Stimulated activated CD4-positive, alpha-beta T cell treated with anti-CD3 and anti-CD28 coated beads, TNF-alpha, amount 100 ng/mL, for 24 hours (primary cell): ENCODE measurements at regions not wholly inside any gene's neighbourhood (a gene's known extent, or its start where the extent isn't known, plus 50 kb on each side); places are given as distances from the start of the nearest gene placed in this dataset.
"Not testable (repeated sequence)": the region's sequence is repeated elsewhere in the genome, so short reads cannot be mapped to it uniquely, and the experiment has no call there.

ENCODE experiments used
- DNase-seq, 3 experiments: peaks; one replicate each; pipeline ENCODE4 v3.0.0-alpha.2; 2020; ENCODE audit warnings: low read depth in 3 of 3

GRCh38 chr1:29424266-29424665, 187.9 kb downstream of the PTPRU start:
- DNase-seq: no peak

GRCh38 chr1:29420202-29420601, 183.9 kb downstream of the PTPRU start:
- no peak for DNase-seq

DNA sequence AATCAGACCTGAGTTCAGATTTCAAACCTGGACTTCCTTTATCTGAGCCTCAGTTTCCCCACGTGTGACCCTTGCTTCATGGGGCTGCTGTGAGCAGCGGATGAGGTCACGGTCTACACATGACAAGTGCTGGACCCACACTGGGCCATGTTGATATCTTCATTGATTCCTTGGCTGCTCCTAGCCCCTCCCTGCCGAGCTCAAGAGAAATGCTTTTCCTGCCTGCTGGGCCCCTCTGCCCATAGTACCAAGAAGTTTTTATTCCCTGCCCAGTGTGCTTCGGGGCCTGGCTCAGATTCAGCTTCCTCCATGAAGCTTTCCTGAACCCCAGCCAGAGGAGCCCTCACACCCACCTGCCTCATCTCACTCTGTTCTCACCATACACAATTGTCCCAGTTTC, 181.6 kb downstream of the PTPRU start:
- no peak for DNase-seq

DNA sequence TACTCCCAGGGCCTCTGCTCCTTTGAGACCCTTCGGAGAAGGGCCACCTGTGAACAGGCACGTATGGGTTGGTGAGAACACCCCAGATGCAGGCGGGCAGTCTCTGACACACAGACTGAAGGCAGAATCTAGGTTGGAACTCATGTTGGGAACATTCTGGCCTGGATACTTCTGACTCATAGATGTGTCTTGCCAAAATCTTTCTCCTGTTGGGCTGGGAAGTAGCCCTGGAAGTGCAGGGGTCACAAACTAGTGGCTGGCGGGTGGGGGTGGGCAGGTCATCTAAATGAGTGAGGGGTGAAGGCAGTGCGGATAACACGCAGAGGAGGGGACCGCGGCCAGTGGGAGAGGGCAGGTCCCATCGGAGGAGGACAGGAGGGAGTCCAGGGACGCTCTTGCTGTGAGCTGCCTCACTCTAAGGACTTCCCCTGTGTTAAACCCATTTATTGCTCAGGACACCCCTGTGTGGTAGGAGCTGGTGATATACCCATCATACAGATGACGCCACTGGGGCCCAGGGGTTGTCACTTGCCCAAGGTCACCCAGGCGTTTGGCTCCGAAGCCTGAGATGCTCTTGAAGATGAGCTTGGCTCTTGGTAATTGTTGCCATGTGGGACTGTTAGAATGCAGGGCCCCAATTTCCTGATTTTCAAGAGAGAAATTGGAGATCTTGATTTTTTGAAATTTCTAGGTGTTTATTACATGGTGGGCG, 181.0 kb downstream of the PTPRU start:
- no peak for DNase-seq

DNA sequence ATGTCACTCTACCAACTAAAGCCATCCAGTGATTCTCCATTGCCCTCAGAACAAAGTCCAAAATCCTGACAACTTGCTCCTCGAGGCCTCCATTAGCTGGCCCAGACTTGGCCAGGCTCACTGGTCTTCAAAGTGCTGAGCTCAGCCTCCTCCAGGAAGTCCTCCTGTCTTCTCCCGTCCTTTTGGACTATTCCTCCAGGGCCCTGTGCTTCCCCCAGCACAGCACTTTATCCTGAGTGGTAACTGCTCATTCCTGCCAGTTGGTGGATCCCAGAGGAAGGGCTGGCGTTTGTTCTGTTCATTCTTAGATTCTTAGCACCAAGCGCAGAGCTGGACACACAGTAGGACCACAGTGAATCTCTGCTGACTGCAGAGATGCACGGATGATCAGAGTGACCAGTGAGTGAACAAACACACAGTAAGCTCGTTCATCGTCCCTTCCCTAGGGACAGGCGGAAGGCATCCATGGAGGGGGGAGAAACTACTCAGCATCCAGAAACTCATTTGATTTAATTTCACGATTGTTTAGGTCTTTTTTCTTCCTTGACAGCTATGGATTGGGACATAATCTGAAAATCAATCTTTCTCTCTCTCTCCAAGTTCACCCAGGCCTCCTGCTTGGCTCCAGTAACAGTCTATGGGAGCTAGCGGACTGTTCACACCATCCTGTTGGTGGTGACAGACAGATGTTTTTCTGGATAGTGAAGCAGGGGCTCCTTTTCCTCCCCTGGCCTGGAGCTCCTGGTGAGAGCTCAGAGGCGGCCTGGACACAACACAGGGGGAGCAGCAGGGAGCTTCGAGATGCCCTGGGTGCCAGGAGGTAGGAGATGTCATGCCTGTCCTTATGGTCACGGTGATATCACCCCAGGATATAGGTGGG, 180.2 kb downstream of the PTPRU start:
- no peak for DNase-seq

- no peak for DNase-seq
These were observed 179.5 kb downstream of the PTPRU start for GRCh38 chr1:29415861-29416260.

DNA sequence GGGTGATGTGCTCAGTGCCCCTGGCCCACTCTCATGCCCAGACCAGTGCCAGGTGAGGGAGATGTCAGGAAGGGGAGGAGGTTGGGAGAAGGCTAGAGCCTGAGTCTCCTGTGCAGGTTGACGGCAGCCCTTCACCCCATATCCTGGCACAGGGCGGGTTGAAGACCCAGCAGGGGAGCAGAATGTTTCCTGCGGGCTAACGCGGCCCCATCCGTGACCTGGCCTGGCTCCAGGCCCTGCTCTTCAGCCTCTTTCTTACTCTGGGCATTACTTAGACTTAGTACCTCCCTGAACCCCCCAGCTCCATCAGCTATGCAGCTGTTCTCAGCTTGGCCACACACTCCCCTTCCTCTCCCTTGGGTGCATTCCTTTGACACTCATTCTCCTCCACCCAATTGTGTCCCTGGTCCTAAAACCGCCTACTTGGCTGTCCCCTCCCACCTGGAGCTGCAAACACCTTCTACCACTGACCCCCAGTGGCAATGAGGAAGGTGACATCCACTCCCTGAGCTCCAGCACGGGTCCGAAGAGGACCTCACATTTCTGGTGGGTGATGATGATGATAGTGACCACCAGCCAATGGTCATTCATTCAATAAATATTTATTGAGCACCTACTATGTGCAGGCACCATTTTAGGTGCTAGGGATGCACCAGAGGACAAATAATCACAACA, 179.0 kb downstream of the PTPRU start:
- no peak for DNase-seq

- no peak for DNase-seq
These were observed 177.8 kb downstream of the PTPRU start for GRCh38 chr1:29414086-29414485.

GRCh38 chr1:29413661-29414060, 177.3 kb downstream of the PTPRU start:
- no peak for DNase-seq

GRCh38 chr1:29412591-29412990, 176.3 kb downstream of the PTPRU start:
- DNase-seq: no peak

DNA sequence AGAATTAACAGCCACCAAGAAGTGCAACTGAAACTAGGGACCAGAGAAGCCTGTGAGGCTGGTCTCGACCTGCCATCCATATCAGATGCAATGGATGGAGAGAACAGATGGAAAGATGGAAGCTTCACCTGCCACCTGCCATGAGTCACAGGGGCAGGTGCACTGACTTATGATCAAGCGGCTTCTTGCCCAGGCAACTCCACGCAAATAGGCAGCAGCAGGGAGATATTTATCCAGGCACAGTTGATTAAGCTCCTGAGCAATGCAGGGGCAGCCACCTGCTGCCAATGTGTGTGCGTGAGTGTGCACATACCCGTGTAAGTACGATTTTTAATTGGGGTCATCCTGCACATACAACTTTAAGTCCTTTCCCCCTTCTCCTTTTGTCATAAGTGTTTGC, 174.2 kb downstream of the PTPRU start:
- no peak for DNase-seq

DNA sequence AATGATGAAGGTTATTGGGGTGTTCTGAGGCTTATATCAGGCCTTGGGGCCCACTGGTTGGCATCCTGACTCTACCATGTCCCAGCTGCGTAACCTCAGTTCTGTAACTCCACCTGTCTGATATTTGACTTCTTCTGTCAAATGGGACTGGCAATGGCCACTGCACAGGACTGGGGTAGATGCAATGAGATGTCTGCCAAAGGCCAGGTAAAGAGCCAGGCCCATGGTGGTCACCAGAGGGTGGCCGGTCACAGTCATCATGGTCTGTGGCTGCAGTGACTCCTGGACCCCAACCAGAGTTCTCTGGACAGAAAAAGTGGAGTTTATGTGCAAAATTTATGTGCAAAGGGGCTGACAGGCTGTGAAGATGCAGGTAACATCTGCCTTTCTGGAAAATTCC, 173.3 kb downstream of the PTPRU start:
- no peak for DNase-seq

GRCh38 chr1:29408831-29409605, 172.7 kb downstream of the PTPRU start:
- no peak for DNase-seq

DNA sequence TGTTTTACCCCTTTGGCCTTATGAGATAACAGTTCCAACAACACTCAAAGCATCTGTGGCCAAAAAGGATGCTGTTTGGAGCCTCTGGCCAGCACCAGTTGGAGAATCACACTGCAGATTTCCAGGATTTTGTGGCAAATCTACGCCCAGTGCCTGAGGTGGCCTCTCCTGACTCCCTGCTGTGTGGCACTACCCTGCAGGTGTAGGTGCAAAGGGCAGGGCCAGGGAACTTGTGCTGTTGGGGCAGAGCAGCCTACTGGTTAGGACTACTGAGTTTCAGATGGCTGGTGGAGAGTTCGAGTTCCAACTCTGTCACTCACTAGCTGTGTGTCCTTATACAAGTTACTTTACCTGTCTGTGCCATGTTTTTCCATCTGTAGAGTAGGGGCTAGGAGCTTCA, 170.5 kb downstream of the PTPRU start:
- DNase-seq: no peak

GRCh38 chr1:29400203-29400602, 163.9 kb downstream of the PTPRU start:
- not testable (repeated sequence) for DNase-seq

GRCh38 chr1:29399465-29399864, 163.1 kb downstream of the PTPRU start:
- DNase-seq: no peak

DNA sequence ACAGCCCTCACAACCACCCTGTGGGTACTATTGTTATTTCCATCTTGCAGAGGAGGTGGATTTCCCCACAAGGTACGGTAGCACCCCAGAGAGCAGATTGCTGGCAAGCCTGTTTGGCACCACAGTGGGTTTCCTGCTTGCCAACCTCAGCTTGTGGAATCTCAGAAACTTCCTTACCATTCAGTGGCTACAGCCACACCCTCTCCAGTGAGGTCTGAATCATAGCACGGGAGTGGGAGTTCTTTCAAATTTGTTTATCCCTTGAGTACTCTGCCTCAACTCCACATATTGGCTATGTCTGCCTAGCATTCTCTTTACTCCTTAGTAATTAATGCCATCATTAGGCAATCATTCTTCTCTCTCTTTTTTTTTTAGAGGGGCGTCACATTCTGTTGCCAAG, 162.1 kb downstream of the PTPRU start:
- no peak for DNase-seq

- DNase-seq: no peak
These were observed 161.7 kb downstream of the PTPRU start for GRCh38 chr1:29397981-29398380.

- DNase-seq: no peak
These were observed 160.9 kb downstream of the PTPRU start for GRCh38 chr1:29397256-29397590.

DNA sequence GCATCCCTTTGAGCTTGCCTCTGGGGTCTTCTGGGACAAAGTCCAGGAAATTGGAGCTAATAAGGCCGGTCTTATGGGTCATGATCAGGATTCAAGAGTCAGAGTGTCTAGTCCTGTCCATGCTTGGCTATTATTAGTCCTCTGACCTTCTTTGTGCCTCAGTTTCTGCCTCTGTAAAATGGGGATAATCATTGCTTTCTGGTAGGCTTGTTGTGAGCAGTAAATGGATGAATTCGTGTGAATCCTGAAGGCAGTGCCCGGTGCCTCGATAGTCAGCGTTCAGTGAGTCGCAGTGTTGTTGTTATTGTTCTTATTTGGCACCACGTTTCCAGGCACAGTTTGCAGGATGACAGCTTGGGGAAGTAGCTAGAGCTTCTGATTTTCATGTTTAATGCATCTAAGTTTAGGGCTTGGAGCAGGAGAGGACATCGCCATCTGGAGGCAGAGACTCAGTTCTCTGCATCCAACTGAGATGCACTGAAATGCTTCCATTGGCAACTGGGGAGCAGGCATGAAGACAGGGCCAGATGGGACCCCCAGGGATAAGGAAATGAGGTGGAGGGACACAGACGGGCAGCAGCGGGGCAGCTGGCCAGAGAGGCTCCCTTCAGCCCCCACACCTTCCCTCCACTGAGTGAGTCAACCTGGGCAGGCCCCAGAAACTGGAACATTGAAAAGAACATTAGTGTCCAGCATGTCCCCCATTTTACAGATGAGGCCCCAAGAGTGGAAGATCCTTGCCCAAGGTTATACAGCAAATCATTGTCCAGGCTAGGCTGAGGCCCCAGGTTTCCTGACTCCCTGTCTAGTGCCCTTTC, 160.3 kb downstream of the PTPRU start:
- DNase-seq: no peak
